PFSK-1 (cell line): ENCODE measurements at regions not wholly inside any gene's neighbourhood (a gene's known extent, or its start where the extent isn't known, plus 50 kb on each side); places are given as distances from the start of the nearest gene placed in this dataset.

Source experiments
- FOXP2 ChIP-seq: optimal IDR thresholded peaks from 2 replicates; pipeline ENCODE3; 2011; ENCODE audit warnings: borderline replicate concordance, control low read depth, inconsistent platforms; ENCODE audit not compliant: insufficient read depth; ENCODE audit errors: extremely low read length, extremely low read depth
- POLR2AphosphoS5 ChIP-seq: IDR thresholded peaks from 2 replicates; pipeline ENCODE4 v1.6.1; 2012; ENCODE audit warnings: low read depth, mild to moderate bottlenecking, control low read depth, low read length, moderate library complexity
- SIN3A ChIP-seq: IDR thresholded peaks from 2 replicates; pipeline ENCODE4 v1.6.1; 2012; ENCODE audit warnings: mild to moderate bottlenecking, low read length, moderate library complexity, borderline replicate concordance; ENCODE audit not compliant: insufficient read depth
- TAF1 ChIP-seq: IDR thresholded peaks from 2 replicates; pipeline ENCODE4 v1.6.1; 2012; ENCODE audit warnings: low read length, control low read depth, borderline replicate concordance; ENCODE audit not compliant: insufficient read depth
- TF ChIP-seq, protein P1 (sequence below), 2 experiments: IDR thresholded peaks; 2 replicates each; pipeline versions ENCODE4 v1.6.1 to v1.8.0; 2011 to 2012; ENCODE audit warnings: low read depth in 2 of 2, low read length in 2 of 2, control low read depth in 1 of 2, inconsistent platforms in 1 of 2, mild to moderate bottlenecking in 1 of 2, moderate library complexity in 1 of 2; ENCODE audit not compliant: insufficient read depth in 1 of 2

DNA sequence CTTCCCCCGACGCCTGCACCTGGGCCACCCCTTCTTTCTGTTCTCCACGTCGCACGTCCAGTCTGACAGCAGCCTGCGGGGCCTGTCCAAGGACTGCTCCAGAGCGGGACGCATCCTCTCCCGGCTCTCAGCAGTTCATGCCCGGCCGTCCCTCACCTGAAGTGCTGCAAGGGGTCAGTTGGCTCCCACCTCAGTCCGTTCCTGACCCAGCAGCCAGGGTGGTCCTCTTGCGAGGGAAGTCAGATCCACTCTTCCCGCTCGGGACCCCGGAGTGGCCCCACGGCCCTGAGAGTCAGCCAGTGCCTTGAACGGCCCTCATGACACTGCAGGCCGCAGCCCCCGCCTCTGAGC, 249.7 kb upstream of the IRX4 start:
- TF ChIP-seq, protein P1, sequence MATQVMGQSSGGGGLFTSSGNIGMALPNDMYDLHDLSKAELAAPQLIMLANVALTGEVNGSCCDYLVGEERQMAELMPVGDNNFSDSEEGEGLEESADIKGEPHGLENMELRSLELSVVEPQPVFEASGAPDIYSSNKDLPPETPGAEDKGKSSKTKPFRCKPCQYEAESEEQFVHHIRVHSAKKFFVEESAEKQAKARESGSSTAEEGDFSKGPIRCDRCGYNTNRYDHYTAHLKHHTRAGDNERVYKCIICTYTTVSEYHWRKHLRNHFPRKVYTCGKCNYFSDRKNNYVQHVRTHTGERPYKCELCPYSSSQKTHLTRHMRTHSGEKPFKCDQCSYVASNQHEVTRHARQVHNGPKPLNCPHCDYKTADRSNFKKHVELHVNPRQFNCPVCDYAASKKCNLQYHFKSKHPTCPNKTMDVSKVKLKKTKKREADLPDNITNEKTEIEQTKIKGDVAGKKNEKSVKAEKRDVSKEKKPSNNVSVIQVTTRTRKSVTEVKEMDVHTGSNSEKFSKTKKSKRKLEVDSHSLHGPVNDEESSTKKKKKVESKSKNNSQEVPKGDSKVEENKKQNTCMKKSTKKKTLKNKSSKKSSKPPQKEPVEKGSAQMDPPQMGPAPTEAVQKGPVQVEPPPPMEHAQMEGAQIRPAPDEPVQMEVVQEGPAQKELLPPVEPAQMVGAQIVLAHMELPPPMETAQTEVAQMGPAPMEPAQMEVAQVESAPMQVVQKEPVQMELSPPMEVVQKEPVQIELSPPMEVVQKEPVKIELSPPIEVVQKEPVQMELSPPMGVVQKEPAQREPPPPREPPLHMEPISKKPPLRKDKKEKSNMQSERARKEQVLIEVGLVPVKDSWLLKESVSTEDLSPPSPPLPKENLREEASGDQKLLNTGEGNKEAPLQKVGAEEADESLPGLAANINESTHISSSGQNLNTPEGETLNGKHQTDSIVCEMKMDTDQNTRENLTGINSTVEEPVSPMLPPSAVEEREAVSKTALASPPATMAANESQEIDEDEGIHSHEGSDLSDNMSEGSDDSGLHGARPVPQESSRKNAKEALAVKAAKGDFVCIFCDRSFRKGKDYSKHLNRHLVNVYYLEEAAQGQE (IDR thresholded peaks at IDR 0.05; ENCODE audit: insufficient read depth in 1 of 2, low read depth in 2 of 2, low read length in 2 of 2), result no peak
- TF ChIP-seq POLR2AphosphoS5 (no peak), TAF1 (no peak), FOXP2 (no peak), SIN3A (no peak)

DNA sequence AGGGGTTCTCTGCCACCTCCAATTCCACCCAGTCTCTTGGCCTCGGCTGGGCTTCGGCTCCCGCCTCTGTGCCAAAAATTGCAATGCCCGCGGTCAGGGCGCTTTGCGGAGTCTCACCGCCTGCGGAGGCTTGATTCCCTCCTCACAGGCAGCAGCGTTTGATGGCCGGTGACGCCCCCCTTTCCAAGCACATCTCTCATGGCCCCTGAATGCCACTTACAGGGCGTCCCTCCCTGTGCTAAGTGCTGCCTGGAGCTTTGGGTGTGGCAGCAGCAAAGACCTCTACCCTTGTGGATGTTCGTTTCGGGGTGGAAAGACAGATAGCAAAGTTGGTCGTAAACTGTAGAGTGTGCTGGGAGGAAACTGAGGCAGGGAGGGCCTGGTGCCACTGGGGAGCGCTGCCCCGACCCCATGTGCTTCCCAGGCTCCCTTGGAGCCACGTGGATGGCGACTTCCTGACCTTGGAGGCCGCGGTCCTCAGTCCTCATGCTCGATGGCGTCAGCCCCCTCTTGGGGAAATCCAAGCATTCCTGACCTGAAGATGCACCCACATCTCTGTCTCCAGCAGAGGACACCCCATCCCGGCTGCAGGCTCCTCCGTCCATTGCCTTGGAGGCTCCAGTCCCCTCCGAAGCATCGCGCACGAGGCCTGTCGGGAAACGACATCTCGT, 249.2 kb upstream of the IRX4 start:
- TF ChIP-seq POLR2AphosphoS5, result no peak
- no peak for TF ChIP-seq TAF1
- no peak for TF ChIP-seq SIN3A
- TF ChIP-seq FOXP2, result no peak
- TF ChIP-seq, protein P1 (IDR thresholded peaks at IDR 0.05; ENCODE audit: insufficient read depth in 1 of 2, low read depth in 2 of 2, low read length in 2 of 2), result no peak

DNA sequence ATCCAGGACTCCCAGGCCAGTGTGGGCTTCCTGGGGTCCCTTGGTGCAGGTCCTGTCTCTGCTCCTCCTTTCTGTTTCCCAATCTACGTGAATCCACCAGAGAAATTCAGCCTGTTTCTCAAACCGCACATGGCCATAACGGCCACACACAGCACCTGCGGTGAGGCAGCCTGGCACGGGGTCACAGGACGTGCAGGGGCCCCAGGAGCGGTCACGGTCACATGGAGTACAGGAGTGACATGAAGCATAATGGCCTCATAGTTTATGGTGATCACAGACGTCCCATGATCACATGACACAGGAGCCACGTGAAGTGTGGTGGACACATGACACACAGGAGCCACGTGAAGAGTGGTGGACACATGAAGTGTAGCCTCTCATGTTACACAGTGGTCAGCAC, 248.5 kb upstream of the IRX4 start:
- TF ChIP-seq, protein P1 (IDR thresholded peaks at IDR 0.05; ENCODE audit: insufficient read depth in 1 of 2, low read depth in 2 of 2, low read length in 2 of 2), result no peak
- TF ChIP-seq POLR2AphosphoS5, result no peak

DNA sequence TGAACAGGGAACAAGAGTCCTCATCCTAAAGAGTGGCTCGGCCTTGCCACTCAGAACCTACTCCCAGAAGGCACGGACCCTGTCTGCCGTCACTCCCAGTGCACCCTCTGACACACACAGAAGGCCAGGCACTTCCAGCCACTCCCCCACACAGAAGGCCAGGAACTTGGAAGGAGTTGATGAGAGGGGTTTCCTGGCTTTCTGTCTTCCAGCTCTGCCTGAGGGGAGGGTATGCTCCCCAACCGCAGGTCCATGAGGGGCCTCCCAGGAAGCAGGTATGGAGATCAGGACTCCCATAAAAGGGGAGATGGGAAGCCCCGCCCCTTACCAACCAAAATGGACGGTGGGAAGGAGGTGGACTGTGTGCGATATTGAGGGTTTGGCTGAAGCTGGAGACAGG, 247.6 kb upstream of the IRX4 start:
- TF ChIP-seq POLR2AphosphoS5 (no peak), SIN3A (no peak), TAF1 (no peak), FOXP2 (no peak)
- TF ChIP-seq, protein P1 (IDR thresholded peaks at IDR 0.05; ENCODE audit: insufficient read depth in 1 of 2, low read depth in 2 of 2, low read length in 2 of 2), result no peak

DNA sequence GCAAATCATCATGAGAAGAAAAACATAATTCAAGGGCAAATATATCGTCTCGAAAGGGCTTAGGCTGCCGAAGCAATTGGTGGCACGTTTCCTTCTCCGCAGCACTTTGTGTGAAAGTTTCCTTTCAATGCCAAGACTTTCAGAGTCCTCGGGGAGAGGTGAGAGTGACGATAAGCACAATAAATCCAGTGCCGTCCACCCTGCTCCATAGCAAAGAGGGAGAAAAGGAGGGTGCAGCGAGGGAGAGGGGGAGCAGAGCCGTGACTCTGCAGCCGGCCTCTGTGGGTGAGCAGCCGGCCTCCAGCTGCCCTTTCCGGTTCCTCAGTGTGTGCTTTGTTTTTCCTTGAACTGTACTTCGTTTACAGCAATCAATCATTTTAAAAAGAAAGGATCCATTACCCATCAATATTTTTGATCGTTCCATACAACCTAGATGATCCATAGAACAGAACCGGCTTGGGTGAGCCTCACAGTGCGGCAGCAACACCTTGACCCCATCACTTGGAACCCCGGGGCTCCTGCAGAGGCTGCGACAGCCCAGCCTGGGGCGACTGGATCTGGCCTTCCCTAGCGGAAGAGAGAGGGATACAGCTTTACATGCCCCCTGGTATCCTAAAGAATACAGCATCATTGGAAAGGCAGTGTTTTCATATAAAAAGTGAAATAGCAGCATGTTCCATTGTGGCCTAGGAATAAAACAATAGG, 247.0 kb upstream of the IRX4 start:
- TF ChIP-seq FOXP2 (no peak), TAF1 (no peak), POLR2AphosphoS5 (no peak), SIN3A (no peak)
- TF ChIP-seq, protein P1 (IDR thresholded peaks at IDR 0.05; ENCODE audit: insufficient read depth in 1 of 2, low read depth in 2 of 2, low read length in 2 of 2), result no peak
